GM18858 (cell line): ENCODE measurements at regions not wholly inside any gene's neighbourhood (a gene's known extent, or its start where the extent isn't known, plus 50 kb on each side); places are given as distances from the start of the nearest gene placed in this dataset.
"Not testable (repeated sequence)": the region's sequence is repeated elsewhere in the genome, so short reads cannot be mapped to it uniquely, and the experiment has no call there.

ENCODE experiments used
- ATAC-seq: cut with Tn5 transposase; IDR thresholded peaks from one replicate; pipeline ENCODE4 v1.9.1; 2021; ENCODE audit not compliant: unreplicated experiment

DNA sequence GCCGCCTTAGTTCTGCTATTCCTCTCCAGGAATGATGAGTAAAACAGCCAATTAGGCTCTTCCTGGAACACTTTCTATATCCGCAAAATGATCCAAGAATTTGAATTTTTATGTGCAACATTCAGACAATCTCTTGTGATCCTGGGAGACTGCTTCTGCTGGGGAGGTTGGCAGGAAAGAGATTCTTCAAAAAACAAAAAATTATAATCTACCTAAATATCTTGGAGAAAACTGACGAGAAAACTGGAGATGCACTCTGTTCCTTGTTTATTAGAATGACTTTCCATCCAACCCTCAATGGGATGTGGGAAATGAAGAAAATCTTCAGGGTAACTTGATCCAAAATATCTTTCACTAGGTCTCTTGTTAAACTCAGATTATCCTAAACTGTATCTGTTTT is 346.3 kb upstream of the UBE2E2 start:
- no peak for ATAC-seq

DNA sequence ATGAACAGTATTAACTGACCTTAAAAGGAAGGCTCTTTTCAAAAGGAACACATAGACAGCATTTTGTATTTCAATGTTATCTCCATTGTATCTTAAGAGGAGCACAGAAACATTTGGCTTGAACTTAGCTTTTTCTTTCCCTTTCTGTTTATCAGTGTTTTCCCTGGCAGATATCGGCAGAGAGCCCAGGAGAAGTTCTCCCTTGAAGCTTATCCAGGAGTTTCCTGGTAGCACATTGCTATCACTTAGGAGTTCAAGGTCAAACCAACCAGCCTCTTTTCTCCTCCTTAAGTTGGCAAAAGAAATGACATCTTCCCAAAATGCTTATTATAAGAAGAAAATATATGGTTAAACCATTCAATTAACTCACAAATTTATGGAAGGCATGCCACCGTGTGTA is 344.6 kb upstream of the UBE2E2 start:
- no peak for ATAC-seq

DNA sequence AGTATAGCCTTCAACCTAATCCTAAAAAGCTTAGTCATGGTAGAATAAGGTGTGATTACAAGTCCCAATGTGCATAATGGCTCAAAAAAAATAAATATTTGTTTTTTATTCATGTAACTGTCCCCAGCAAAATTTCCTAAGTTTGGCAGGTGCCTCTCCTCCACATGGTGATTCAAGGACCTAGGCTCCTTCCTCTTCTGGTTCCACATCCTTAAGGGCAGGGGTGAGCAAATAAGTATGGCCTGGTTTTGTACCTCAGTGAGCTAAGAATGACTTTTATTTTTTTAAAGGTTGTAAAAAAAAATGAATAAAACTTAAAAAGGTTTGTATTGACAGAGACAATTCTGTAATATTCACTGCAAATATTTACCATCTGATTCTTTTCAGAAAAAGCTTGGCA is 343.5 kb upstream of the UBE2E2 start:
- ATAC-seq = no peak

DNA sequence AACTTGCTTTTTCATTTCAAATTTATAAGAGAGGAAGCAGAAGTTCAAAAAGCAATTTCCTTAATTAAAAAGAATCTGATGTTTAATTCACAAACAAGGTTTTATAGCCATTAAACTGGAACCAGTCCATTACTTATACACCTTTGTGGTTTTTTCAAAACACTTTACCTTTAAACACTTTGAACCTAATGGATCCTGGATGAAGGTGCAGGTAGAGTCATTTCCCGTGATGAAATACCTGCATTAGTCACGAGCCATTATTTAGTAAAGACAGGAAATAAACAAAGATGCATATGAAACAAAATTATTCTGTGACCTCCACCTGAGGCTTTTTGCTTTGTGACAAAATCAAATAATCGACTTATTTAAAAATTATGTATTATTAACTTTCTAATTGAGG is 341.7 kb upstream of the UBE2E2 start:
- no peak for ATAC-seq

DNA sequence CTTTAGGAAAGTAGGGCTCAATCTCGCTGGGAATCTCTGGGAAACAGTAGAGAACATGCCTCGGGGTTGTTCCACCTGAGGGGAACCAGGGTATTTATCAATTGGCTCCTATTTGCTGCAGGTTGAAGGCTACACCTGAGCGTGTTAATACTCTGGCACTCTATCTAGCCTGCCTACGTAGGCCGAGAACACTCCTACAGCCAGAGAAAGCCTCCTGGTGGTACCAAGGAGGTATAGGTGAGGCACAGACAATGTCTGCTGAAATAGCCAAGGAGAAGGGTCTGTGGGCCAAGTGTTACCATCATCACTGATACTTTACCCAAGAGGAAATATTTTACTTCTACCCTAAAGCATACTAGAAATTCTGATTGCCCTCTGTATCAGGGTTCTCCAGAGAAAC is 341.0 kb upstream of the UBE2E2 start:
- no peak for ATAC-seq

DNA sequence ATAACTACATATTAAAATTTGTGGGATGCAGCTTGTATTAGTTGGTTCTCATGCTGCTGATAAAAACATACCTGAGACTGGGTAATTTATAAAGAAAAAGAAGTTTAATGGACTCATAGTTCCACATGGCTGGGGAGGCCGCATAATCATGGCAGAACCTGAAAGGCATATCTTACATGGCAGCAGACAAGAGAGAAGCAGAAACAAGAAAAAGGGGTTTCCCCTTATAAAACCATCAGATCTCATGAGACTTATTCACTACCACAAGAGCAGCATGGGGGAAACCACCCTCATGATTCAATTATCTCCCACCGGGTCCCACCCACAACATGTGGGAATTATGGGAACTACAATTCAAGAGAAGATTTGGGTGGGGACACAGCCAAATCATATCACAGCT is 320.3 kb upstream of the UBE2E2 start:
- ATAC-seq = not testable (repeated sequence)

DNA sequence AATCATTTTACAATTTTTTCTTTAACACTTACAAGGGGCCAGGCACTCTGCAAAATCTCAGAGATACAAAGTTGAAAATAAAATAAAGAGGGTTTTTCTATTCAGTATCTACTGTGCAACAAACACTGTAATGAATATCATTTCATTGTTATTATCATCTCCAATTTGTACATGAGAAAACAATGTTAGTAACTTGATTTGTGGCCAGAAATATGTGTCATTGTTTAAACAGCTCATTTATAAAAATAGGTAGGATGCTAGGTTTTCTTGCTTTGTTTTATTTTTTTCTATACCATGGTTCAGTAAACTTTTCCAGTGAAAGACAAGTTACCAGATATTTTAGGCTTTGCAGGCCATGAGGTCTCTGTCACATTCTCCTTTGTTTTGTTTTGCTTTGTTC is 318.1 kb upstream of the UBE2E2 start:
- ATAC-seq = no peak

DNA sequence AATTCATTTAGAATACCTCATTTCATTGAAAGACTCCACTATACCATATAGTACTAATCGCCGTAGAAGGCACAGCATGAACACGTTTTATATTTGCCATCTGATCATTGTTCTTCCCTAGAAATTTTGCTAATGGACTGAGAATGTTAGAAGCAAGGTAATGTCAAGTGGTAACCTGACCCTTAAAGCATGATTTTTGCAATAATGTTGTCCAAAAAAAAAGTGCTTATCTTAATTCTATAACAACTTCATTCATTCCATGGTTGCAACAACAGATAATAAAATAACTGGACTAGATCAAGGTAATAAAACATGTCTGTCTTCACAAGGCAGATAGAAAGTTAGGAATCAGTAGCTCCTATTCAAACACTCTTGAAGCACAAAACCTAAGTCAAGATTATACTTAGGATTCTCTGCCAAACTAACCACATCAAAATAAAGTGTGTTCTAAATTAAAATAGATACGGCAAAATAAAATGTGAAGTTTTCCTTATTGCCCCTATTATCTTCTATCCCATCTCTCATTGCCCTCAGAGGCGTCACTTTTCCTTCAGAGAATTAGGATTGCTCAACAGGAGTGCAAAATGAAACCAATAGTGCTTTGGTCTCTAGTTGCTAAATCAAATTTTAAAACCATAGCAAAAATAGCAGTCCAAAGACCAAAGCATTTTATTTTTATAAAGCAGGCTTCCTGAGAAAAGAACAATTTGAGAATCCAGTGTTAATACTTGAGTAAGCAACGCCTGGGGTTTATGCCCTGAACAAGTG is 317.4 kb upstream of the UBE2E2 start:
- ATAC-seq = no peak

DNA sequence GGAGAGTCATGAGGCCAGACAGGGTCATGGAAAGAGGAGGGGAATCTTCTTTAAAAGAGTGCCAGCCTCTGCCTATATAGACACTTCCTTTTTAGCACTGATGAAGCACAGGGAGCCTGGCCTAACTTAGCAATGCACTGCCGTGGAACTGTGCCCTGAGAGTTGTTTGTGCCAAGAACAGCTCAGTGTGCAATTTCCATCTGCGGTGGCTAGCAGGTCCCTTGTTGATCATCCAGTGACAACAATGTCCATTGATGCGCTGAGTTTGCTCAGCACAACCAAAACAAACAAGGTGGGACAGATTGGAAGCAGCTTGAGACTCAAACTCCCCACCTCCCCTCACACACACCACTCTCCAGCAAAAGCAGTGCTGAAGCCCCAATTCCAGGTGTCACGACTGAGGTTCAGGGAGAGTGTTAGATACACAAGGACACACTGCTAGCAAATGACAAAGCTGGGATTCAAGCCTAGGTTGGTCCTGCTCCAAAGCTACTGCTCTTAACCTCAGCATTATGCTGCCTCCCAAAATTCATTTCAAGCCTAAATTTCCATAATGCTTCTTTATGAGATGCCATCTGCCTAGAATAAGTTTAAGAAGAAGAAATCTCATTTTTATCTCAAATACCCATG is 316.6 kb upstream of the UBE2E2 start:
- no peak for ATAC-seq

DNA sequence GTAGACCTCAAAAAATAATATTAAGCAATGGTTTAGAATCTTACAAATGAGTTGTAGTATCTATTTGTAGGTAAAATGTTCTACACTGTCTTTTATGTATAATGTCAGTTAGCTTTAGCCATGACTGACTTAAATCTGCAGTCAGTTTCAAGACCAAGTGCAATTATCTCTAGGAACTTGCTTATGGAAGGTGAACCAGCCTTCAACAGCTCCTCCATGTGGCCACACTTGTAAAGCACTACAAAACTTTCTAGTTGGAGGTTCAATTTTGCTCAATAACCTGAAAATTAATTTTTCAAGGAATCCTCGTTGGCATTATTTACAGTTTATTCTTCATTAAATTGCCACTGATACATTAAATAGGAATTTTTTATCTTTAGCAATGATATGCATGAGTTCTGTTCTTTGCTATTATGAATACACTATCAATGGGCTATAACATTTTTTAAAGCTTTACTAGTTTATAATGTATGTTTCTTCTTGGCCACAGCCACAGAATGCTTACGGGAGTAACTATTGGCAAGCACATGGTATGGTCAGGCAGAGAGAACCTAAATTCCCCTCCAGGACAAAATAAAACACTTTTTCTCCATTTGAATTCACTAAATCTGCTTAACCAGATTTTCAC is 315.3 kb upstream of the UBE2E2 start:
- no peak for ATAC-seq

DNA sequence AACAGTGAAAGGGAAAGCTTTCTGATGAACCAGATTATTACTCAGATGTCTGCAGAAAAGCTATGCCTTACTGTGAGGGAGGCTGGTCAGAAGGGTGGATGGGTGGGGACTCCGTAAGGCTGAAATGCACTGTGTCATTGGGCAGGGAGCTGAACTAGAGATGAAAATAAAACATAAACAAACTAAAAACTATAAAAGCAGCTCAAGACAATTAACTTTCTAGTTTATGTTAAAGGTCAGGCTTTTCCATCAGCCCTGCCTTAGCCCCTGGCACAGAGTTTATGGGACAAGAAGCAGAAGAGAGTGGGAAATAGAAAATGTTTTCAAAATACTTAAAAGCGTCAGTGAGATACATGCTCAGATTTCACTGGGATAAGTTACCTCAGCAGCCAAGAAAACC is 310.0 kb upstream of the UBE2E2 start:
- ATAC-seq = no peak

DNA sequence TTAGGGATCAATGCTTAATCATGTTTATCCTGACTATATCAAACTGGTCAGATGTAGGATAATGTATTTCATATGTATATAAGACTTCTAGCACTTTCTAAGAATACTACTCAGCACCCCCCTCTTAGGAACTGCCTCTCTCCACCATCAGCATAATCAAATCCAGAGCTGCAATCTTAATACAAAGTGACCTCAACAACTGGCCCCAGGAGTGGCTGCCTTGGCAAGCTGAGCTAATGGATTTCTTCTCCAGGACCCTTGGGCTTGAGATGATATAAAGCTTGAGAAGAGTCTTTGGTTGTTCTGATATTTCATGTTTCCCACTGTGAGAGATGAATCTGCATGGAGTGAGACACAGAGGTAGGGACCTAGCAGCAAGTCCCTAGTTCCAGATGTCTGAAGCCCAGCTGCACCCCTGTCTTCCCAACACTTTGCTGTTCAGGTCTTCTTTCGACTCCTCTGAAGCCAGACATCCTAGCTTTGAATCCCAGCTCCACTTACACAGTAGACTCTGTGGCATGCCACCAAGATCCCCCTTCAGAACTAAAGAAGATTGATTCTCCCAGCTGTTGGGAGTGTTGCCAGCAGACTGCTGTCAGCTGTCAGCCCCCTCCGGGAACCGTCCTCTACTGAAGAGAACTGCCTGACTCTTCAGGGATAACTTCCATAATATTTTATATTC is 309.3 kb upstream of the UBE2E2 start:
- no peak for ATAC-seq

DNA sequence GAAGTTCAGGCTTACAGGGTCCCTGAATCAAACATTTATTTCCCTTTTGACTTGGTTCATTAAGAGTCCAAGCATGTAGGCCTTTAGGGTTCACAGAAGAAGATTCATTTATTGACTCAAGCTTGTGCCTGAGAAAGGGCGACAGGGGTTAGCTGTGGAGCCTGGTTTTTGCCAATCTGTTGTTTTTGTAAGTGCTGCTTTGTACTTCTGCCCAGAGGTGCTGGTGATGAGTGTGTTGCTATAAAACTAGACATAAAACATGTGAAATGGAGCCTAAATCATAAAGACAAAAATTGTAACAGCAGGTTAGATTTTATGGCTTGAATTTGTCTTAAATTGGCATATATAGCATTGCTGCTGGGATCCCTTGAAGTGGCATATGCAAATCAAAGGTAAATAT is 308.3 kb upstream of the UBE2E2 start:
- ATAC-seq = no peak

DNA sequence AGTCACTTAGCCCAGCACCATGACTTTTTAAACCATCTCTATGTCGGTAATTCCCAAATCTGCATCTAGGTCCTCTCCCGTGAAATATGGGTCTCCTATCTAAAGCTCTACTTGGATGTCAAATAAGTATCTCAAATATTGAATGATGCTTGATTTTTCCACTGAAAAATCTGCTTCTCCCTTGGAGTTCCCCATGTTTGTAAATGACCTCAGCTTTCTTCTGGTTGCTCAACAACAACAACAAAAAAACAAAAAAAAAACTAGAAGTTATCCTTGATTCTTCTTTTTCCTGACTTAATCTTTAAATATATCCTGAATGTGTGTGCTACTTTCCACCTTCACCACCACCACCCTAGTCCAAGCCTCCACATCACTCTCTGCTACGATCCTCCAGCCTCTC is 307.5 kb upstream of the UBE2E2 start:
- ATAC-seq = no peak

DNA sequence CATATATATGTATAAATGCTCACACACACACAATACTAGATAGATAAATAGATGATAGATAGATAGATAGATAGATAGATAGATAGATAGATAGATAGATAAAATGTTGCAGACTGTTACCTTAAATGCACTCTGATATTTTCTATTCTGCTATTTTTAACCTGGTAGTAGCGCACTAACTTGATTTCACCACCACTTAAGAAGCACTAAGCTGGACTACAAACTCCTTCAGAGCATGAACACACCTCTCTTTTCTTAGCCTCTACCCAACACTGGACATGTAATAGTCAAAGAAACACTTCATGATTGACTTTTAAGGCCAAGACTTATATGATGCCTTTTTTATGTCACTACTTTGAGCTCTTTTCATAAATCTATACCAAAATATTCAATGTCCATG is 304.6 kb upstream of the UBE2E2 start:
- no peak for ATAC-seq

DNA sequence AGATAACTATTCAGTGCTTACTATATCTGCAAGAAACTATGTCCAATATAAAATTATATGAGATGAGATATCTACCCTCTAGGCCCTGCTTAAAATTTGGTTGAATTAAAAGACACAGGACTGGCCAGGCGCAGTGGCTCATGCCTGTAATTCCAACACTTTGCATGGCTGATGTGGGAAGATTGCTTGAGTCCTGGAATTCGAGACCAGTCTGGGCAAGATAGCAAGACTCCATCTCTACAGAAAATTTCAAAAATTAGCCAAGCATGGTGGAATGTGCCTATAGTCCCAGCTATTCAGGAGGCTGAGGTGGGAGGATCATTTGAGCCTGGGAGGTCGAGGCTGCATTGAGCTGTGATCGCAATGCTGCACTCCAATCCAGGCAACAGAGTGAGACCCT is 303.7 kb upstream of the UBE2E2 start:
- no peak for ATAC-seq

DNA sequence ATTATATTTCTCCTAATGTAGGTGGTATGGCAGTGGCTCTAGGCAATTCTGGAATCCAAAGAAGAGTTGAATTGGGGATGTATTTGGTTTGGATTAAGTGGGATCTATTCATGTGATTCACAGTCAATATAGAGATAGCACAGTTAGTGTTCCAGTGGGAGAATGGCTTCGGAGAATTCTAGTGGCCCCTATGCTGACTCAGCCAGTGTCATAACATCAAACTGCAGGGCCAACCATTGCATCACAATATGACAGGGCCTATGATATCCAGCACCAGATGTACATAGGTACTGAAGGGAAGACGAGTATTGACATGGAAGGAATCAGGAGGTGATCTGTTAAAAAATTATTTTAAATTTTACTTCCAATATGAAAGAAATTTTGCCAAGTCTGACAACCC is 302.8 kb upstream of the UBE2E2 start:
- ATAC-seq = no peak

DNA sequence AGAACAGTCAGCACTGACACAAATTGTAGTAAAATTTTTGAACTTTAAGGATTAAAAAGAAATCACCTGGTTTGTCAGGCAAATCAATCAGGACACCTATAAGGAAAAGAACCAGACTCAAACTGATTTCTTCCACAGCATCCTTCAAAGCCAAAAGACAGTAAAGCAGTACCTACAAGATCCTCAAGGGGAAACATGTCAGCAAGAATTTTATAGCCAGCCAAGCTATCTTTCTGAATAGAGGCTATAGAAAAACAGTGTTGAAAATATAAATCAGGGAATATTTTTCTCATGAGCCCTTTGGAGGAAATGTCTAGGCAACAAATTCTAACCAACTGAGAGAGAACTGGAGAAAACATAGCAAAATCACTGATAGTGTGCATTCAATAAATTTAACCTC is 301.4 kb upstream of the UBE2E2 start:
- ATAC-seq = no peak

DNA sequence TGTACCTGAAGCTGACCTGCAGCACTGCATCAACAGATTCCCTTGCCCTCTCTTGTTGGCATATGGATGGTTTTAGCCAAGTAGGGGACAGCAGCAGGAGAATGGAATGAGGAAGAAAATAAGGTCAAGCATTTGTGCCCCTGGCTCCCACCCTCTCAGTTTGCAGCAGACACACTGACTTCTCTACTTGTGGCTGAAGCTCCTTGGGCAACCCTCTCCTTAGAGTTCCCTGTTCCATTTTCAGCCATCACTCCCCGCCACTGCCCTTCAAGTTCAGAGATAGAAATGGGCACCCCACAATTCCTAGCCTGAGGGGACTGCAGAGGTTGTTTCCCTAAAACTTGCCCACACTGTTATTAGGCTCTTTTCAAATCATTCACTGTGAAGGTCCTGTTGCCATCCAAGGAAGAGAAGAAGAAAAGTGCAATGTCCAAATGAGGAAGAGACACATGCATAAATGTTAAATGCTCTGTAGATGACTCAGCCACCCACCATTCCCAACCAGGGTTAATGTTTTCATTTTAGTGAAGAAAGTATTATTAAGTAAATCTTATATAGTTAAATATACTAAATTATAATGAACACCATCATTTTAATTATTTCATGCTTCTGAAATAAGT is 295.9 kb upstream of the UBE2E2 start:
- no peak for ATAC-seq

DNA sequence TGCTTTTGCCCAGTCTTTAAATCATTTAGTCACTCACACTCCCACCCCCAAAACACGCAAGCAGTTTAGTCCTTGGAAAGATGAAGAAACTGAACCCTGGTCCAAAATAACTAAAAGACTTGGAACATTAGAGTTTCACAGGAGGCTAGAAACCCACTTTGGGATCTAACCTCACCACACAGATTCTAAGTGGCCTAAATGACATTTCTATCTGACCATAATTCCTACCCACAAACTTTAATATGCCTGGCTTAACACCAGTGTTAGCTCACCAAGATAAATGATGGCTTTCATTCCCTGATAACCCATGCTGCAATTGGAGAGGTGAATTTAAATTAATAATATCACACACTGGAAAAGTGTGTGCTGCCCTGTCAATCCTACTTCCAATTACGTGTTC is 295.3 kb upstream of the UBE2E2 start:
- ATAC-seq = no peak

DNA sequence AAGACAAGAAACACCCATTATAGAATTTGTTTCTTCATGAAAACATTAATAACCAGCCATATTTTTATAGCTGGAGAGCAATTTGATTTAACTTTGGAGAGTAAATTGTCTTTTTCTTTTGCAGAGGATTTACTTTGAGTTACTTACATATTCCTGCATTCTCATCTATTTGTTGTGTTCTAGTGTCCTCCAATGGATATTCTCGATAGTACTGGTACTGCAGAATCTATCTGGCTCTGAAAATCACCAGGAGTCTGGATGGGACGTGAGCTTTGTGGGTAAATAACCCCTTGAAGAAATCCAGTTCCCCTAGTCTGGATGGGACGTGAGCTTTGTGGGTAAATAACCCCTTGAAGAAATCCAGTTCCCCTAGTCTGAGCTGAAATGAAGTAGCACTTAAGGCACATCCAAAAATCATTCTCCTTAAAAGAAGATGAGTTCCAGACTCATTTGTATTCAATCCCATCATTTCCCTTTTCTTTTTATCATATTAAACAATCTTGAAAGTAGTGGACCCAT is 294.1 kb upstream of the UBE2E2 start:
- ATAC-seq = no peak
